HCT116 (cell line): ENCODE measurements at regions not wholly inside any gene's neighbourhood (a gene's known extent, or its start where the extent isn't known, plus 50 kb on each side); places are given as distances from the start of the nearest gene placed in this dataset.

Source experiments
- ATF3 ChIP-seq: IDR thresholded peaks from 2 replicates; pipeline ENCODE4 v1.6.1; 2012
- CTCF ChIP-seq, 3 experiments: fragments of 200-600 bp in 1 of 3; sonication (generic) in 1 of 3; IDR thresholded peaks in 2 of 3; conservative IDR thresholded peaks in 1 of 3; 2 replicates each; pipeline ENCODE4 v1.5.1; 2012 to 2017; ENCODE audit warnings: low read depth in 2 of 3, low read length in 2 of 3, antibody characterized with exemption in 1 of 3, borderline replicate concordance in 1 of 3, control low read depth in 1 of 3, mild to moderate bottlenecking in 1 of 3, mixed read lengths in 1 of 3, mixed run types in 1 of 3, moderate library complexity in 1 of 3; ENCODE audit not compliant: insufficient read depth in 1 of 3
- EGR1 ChIP-seq: IDR thresholded peaks from 2 replicates; pipeline ENCODE4 v1.6.1; 2012; ENCODE audit warnings: low read depth
- EZH2 ChIP-seq: fragments of 200-600 bp; sonication (generic); IDR thresholded peaks from 2 replicates; pipeline ENCODE4 v1.6.1; 2017; ENCODE audit warnings: antibody characterized with exemption, mixed run types
- EZH2phosphoT487 ChIP-seq: fragments of 200-600 bp; IDR thresholded peaks from 2 replicates; pipeline ENCODE4 v1.6.1; 2018; ENCODE audit warnings: antibody characterized with exemption, borderline replicate concordance
- JUND ChIP-seq: IDR thresholded peaks from 2 replicates; pipeline ENCODE4 v1.6.1; 2012
- MAX ChIP-seq: IDR thresholded peaks from 2 replicates; pipeline ENCODE4 v1.6.1; 2012
- POLR2A ChIP-seq: IDR thresholded peaks from 2 replicates; pipeline ENCODE4 v1.7.0; 2011; ENCODE audit warnings: borderline replicate concordance; ENCODE audit not compliant: insufficient read depth, insufficient read length; ENCODE audit errors: extremely low read depth
- POLR2AphosphoS5 ChIP-seq: IDR thresholded peaks from 2 replicates; pipeline ENCODE4 v1.6.1; 2011; ENCODE audit warnings: mild to moderate bottlenecking, low read depth, low read length, moderate library complexity
- RAD21 ChIP-seq: IDR thresholded peaks from 2 replicates; pipeline ENCODE4 v1.6.1; 2012; ENCODE audit warnings: low read depth, mild to moderate bottlenecking
- SRF ChIP-seq: IDR thresholded peaks from 2 replicates; pipeline ENCODE4 v1.6.1; 2012; ENCODE audit warnings: low read depth
- YY1 ChIP-seq: IDR thresholded peaks from 2 replicates; pipeline ENCODE4 v1.6.1; 2011; ENCODE audit warnings: low read length, low read depth, moderate library complexity, mild to moderate bottlenecking; ENCODE audit not compliant: insufficient replicate concordance; ENCODE audit errors: extremely low read depth

- TF ChIP-seq EZH2, result no peak
- TF ChIP-seq POLR2AphosphoS5, result no peak
- no peak for TF ChIP-seq RAD21
- TF ChIP-seq POLR2A, result no peak
- no peak for TF ChIP-seq MAX
- TF ChIP-seq CTCF (IDR thresholded peaks at IDR 0.05 in 2 of 3, conservative IDR thresholded peaks at IDR 0.05 in 1 of 3; ENCODE audit: borderline replicate concordance in 1 of 3, insufficient read depth in 1 of 3, low read depth in 2 of 3, low read length in 2 of 3), result no peak
- no peak for TF ChIP-seq YY1
- no peak for TF ChIP-seq ATF3
- no peak for TF ChIP-seq JUND
- no peak for TF ChIP-seq SRF
- TF ChIP-seq EGR1, result no peak
- TF ChIP-seq EZH2phosphoT487, result no peak
Measured at GRCh38 chr6:3961581-3962215, 112.5 kb downstream of the FAM50B start.
